ENCODE measurements at regions not wholly inside any gene's neighbourhood (a gene's known extent, or its start where the extent isn't known, plus 50 kb on each side); places are given as distances from the start of the nearest gene placed in this dataset.

DNA sequence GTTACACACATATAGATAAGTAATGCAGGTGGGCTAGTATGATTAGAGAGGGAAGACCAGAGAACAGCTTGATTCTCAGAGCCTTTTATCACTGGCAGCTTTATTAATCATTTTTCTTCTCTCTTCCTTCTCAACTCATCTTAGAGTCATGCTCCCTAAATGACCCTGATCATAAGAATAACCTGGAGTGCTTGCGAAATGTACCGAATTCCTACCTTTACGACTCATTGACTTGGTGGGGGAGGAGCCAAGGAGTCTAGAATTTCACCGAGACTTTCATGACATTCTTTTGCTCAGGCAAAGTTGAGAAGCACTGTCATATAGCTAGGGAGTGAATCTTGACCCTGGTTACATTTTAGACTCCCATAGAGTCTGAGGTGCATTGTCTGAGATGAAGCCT lies 298.9 kb upstream of the PUDP start:
- DNase-seq (ENCODE audit: low spot score), result no peak
- H3K4me1 Mint-ChIP-seq (ENCODE audit: low read depth), result no peaks in the 10 kb centered on the region
- no peak overlapping the region for H3K4me3 Mint-ChIP-seq (ENCODE audit: unreplicated experiment)
- H3K27ac Mint-ChIP-seq (ENCODE audit: unreplicated experiment), result no peak overlapping the region
- TF ChIP-seq, protein P1, sequence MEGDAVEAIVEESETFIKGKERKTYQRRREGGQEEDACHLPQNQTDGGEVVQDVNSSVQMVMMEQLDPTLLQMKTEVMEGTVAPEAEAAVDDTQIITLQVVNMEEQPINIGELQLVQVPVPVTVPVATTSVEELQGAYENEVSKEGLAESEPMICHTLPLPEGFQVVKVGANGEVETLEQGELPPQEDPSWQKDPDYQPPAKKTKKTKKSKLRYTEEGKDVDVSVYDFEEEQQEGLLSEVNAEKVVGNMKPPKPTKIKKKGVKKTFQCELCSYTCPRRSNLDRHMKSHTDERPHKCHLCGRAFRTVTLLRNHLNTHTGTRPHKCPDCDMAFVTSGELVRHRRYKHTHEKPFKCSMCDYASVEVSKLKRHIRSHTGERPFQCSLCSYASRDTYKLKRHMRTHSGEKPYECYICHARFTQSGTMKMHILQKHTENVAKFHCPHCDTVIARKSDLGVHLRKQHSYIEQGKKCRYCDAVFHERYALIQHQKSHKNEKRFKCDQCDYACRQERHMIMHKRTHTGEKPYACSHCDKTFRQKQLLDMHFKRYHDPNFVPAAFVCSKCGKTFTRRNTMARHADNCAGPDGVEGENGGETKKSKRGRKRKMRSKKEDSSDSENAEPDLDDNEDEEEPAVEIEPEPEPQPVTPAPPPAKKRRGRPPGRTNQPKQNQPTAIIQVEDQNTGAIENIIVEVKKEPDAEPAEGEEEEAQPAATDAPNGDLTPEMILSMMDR (IDR thresholded peaks at IDR 0.05), result no peak
- peaks cover 2% of the 10 kb centered on the region for H3K27me3 Mint-ChIP-seq (ENCODE audit: low read depth)
- H3K9me3 Mint-ChIP-seq (ENCODE audit: low read depth), result peaks cover 2% of the 10 kb centered on the region
- H3K36me3 Mint-ChIP-seq (ENCODE audit: low read depth), result no peaks in the 10 kb centered on the region

DNA sequence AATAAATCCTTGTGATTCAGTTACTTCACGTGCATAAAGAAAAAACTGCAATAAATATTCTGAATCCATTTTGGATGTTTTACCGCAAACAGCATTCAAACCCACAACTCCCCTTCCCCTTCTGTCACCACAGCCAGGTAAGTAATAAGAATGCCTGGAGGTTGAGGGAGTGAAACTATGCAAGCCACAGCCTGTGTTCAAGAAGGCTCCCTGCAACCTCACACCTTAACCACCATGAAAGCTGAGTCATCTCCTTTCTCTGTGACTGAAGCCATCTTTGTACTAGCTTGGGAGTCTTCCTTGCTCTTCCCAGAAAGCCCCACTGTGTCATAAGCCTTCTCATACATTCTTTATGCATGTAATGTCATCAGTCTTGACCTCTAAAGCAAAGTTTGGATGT lies 297.0 kb upstream of the PUDP start:
- Mint-ChIP-seq H3K27me3 (ENCODE audit: low read depth) (peaks cover 2% of the 10 kb centered on the region), H3K9me3 (ENCODE audit: low read depth) (peaks cover 7% of the 10 kb centered on the region), H3K4me1 (ENCODE audit: low read depth) (no peaks in the 10 kb centered on the region), H3K4me3 (ENCODE audit: unreplicated experiment) (no peak overlapping the region), H3K27ac (ENCODE audit: unreplicated experiment) (no peak overlapping the region), H3K36me3 (ENCODE audit: low read depth) (no peaks in the 10 kb centered on the region)
- no peak for DNase-seq (ENCODE audit: low spot score)
- TF ChIP-seq, protein P1 (IDR thresholded peaks at IDR 0.05), result no peak

DNA sequence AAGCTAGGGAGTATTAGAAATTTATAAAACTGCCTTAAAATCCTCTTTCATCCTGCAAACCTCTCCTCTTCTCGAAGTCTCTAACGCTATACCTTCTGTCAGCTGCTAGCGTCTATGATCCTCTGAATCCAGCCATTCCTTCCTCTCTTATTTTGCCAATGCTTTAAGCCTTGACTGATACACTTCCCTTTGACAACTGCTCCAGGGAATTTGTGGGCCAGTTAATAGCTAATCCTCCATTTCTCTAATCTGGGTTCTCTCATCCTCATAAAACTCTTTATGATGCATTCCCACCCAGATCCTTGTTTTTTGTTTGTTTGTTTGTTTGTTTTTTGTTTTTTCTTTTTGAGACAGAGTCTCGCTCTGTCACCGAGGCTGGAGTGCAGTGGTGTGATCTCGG lies 293.6 kb upstream of the PUDP start:
- H3K27me3 Mint-ChIP-seq (ENCODE audit: low read depth), result peaks cover 2% of the 10 kb centered on the region
- H3K4me1 Mint-ChIP-seq (ENCODE audit: low read depth), result no peaks in the 10 kb centered on the region
- H3K27ac Mint-ChIP-seq (ENCODE audit: unreplicated experiment), result no peak overlapping the region
- no peaks in the 10 kb centered on the region for H3K36me3 Mint-ChIP-seq (ENCODE audit: low read depth)
- peaks cover 7% of the 10 kb centered on the region for H3K9me3 Mint-ChIP-seq (ENCODE audit: low read depth)
- TF ChIP-seq, protein P1 (IDR thresholded peaks at IDR 0.05), result no peak
- DNase-seq (ENCODE audit: low spot score), result no peak
- no peak overlapping the region for H3K4me3 Mint-ChIP-seq (ENCODE audit: unreplicated experiment)

DNA sequence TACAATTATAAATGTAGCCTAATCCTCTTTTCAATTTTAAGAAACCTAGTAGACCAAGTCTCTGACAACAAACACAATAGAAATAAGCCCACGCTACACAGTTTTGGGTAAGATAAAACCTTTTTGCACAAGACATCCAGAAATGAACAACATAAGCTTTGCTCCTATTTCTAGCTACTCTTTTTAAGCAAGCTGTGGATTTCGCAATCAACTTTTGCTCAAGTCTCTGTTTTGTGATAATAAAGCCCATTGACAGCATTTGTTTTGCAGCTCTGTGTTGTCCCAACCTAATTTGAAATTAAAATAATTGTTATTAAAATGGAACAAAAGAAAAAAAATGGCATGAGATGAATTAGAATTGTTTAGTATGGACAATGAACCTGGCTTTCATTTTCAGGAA lies 287.9 kb upstream of the PUDP start:
- Mint-ChIP-seq H3K27ac (ENCODE audit: unreplicated experiment) (peak overlapping the region; percentile 8), H3K27me3 (ENCODE audit: low read depth) (peaks cover 2% of the 10 kb centered on the region), H3K9me3 (ENCODE audit: low read depth) (peaks cover 9% of the 10 kb centered on the region), H3K4me1 (ENCODE audit: low read depth) (peaks cover 19% of the 10 kb centered on the region), H3K4me3 (ENCODE audit: unreplicated experiment) (no peak overlapping the region), H3K36me3 (ENCODE audit: low read depth) (no peaks in the 10 kb centered on the region)
- no peak for DNase-seq (ENCODE audit: low spot score)
- TF ChIP-seq, protein P1 (IDR thresholded peaks at IDR 0.05), result no peak

DNA sequence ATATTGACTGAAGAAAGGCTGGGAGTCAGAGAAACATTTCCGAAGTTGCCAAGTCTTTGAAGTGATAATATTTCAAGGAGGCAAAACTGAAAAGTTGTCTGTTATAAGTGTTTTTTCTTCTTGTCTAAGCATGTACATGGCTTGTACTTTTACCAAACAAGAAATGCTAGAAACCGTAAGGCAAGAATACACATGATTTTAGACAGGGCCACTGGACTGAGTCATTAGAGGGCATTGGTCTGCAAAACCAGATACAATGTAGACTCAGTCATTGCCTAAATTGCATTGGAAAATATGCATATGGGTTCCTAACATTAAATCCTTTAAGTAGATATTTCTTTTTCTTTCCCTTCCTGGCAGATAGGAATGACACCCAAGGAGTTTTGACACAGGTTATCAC lies 284.9 kb upstream of the PUDP start:
- TF ChIP-seq, protein P1 (IDR thresholded peaks at IDR 0.05), result no peak
- H3K36me3 Mint-ChIP-seq (ENCODE audit: low read depth), result no peaks in the 10 kb centered on the region
- peaks cover 8% of the 10 kb centered on the region for H3K27me3 Mint-ChIP-seq (ENCODE audit: low read depth)
- no peak overlapping the region for H3K4me3 Mint-ChIP-seq (ENCODE audit: unreplicated experiment)
- no peak overlapping the region for H3K27ac Mint-ChIP-seq (ENCODE audit: unreplicated experiment)
- H3K4me1 Mint-ChIP-seq (ENCODE audit: low read depth), result peaks cover 19% of the 10 kb centered on the region
- H3K9me3 Mint-ChIP-seq (ENCODE audit: low read depth), result peaks cover 11% of the 10 kb centered on the region
- DNase-seq (ENCODE audit: low spot score), result no peak

Data from chondrocyte (in vitro differentiated cells).